Adipocyte (in vitro differentiated cells): ENCODE measurements at regions not wholly inside any gene's neighbourhood (a gene's known extent, or its start where the extent isn't known, plus 50 kb on each side); places are given as distances from the start of the nearest gene placed in this dataset.
"Not testable (repeated sequence)": the region's sequence is repeated elsewhere in the genome, so short reads cannot be mapped to it uniquely, and the experiment has no call there.

Source experiments
- DNase-seq: peaks from one replicate; pipeline ENCODE4 v3.0.0-alpha.2; 2015; ENCODE audit warnings: low read depth
- H3K27me3 ChIP-seq: replicated peaks from 2 replicates; pipeline ENCODE4 v1.7.0; 2013; ENCODE audit warnings: mild to moderate bottlenecking, low read length, moderate library complexity; ENCODE audit not compliant: control insufficient read depth, insufficient read depth
- H3K36me3 ChIP-seq: 2 replicates; pipeline ENCODE4 v1.7.0; 2013; ENCODE audit warnings: low read length, mild to moderate bottlenecking, moderate library complexity; ENCODE audit not compliant: control insufficient read depth, insufficient read depth, severe bottlenecking
- H3K4me1 ChIP-seq: 2 replicates; pipeline ENCODE4 v1.7.0; 2013; ENCODE audit warnings: mild to moderate bottlenecking, low read length, moderate library complexity; ENCODE audit not compliant: control insufficient read depth, insufficient read depth
- H3K4me3 ChIP-seq: 2 replicates; pipeline ENCODE4 v1.7.0; 2013; ENCODE audit warnings: mild to moderate bottlenecking, low read length, moderate library complexity
- H3K9ac ChIP-seq: 2 replicates; pipeline ENCODE4 v1.7.0; 2013; ENCODE audit warnings: mild to moderate bottlenecking, low read length, moderate library complexity
- H3K9me3 ChIP-seq: 2 replicates; pipeline ENCODE4 v1.7.0; 2013; ENCODE audit warnings: mild to moderate bottlenecking, low read length, moderate library complexity; ENCODE audit not compliant: control insufficient read depth

GRCh38 chr17:70324031-70324430 lies 154.7 kb downstream of the KCNJ2 start:
- H3K36me3 ChIP-seq, result no peaks in the 10 kb centered on the region
- no peaks in the 10 kb centered on the region for H3K27me3 ChIP-seq
- no peak overlapping the region for H3K9ac ChIP-seq
- H3K4me3 ChIP-seq, result no peak overlapping the region
- no peak for DNase-seq
- no peaks in the 10 kb centered on the region for H3K9me3 ChIP-seq
- H3K4me1 ChIP-seq, result peaks cover 16% of the 10 kb centered on the region

GRCh38 chr17:70327279-70327678 lies 157.9 kb downstream of the KCNJ2 start:
- no peak for DNase-seq
- Histone ChIP-seq H3K27me3 (no peaks in the 10 kb centered on the region), H3K9me3 (no peaks in the 10 kb centered on the region), H3K4me3 (no peak overlapping the region), H3K9ac (no peak overlapping the region), H3K4me1 (no peaks in the 10 kb centered on the region), H3K36me3 (no peaks in the 10 kb centered on the region)

GRCh38 chr17:70327723-70328122 lies 158.4 kb downstream of the KCNJ2 start:
- no peaks in the 10 kb centered on the region for H3K4me1 ChIP-seq
- H3K36me3 ChIP-seq, result no peaks in the 10 kb centered on the region
- no peaks in the 10 kb centered on the region for H3K27me3 ChIP-seq
- no peaks in the 10 kb centered on the region for H3K9me3 ChIP-seq
- no peak overlapping the region for H3K4me3 ChIP-seq
- no peak for DNase-seq
- no peak overlapping the region for H3K9ac ChIP-seq

GRCh38 chr17:70329721-70330120 lies 160.4 kb downstream of the KCNJ2 start:
- no peak overlapping the region for H3K4me3 ChIP-seq
- H3K27me3 ChIP-seq, result no peaks in the 10 kb centered on the region
- no peak overlapping the region for H3K9ac ChIP-seq
- no peaks in the 10 kb centered on the region for H3K4me1 ChIP-seq
- no peaks in the 10 kb centered on the region for H3K9me3 ChIP-seq
- no peak for DNase-seq
- H3K36me3 ChIP-seq, result no peaks in the 10 kb centered on the region

GRCh38 chr17:70331066-70331465 lies 161.7 kb downstream of the KCNJ2 start:
- H3K36me3 ChIP-seq, H3K9me3 ChIP-seq, H3K27me3 ChIP-seq, H3K9ac ChIP-seq, DNase-seq, H3K4me3 ChIP-seq, H3K4me1 ChIP-seq: not testable (repeated sequence)

GRCh38 chr17:70332356-70333210 lies 163.3 kb downstream of the KCNJ2 start:
- Histone ChIP-seq H3K9me3 (no peaks in the 10 kb centered on the region), H3K4me3 (no peak overlapping the region), H3K27me3 (no peaks in the 10 kb centered on the region), H3K4me1 (no peaks in the 10 kb centered on the region), H3K36me3 (no peaks in the 10 kb centered on the region), H3K9ac (no peak overlapping the region)
- DNase-seq, result no peak

- Histone ChIP-seq H3K4me1 (no peaks in the 10 kb centered on the region), H3K9me3 (no peaks in the 10 kb centered on the region), H3K27me3 (no peaks in the 10 kb centered on the region), H3K9ac (no peak overlapping the region), H3K4me3 (no peak overlapping the region), H3K36me3 (no peaks in the 10 kb centered on the region)
- no peak for DNase-seq
Observed at GRCh38 chr17:70336411-70336810, 167.1 kb downstream of the KCNJ2 start.

- no peak for DNase-seq
- Histone ChIP-seq H3K9me3 (no peaks in the 10 kb centered on the region), H3K36me3 (no peaks in the 10 kb centered on the region), H3K27me3 (no peaks in the 10 kb centered on the region), H3K4me1 (peaks cover 1% of the 10 kb centered on the region), H3K9ac (no peak overlapping the region), H3K4me3 (no peak overlapping the region)
Observed at GRCh38 chr17:70338946-70339354, 169.6 kb downstream of the KCNJ2 start.

- Histone ChIP-seq H3K36me3 (no peaks in the 10 kb centered on the region), H3K27me3 (no peaks in the 10 kb centered on the region), H3K4me3 (no peak overlapping the region), H3K9me3 (no peaks in the 10 kb centered on the region), H3K9ac (no peak overlapping the region), H3K4me1 (peaks cover 3% of the 10 kb centered on the region)
- no peak for DNase-seq
Observed at GRCh38 chr17:70343114-70343513, 173.8 kb downstream of the KCNJ2 start.

GRCh38 chr17:70344386-70345060 lies 175.2 kb downstream of the KCNJ2 start:
- Histone ChIP-seq H3K9ac (peak overlapping the region; percentile 74), H3K27me3 (no peaks in the 10 kb centered on the region), H3K36me3 (no peaks in the 10 kb centered on the region), H3K4me1 (peaks cover 3% of the 10 kb centered on the region), H3K9me3 (no peaks in the 10 kb centered on the region), H3K4me3 (peak overlapping the region; percentile 80)
- DNase-seq, result peak; percentile 19

GRCh38 chr17:70345061-70345460 lies 175.7 kb downstream of the KCNJ2 start:
- Histone ChIP-seq H3K9ac (no peak overlapping the region), H3K36me3 (no peaks in the 10 kb centered on the region), H3K4me1 (peaks cover 3% of the 10 kb centered on the region), H3K27me3 (no peaks in the 10 kb centered on the region), H3K4me3 (no peak overlapping the region), H3K9me3 (no peaks in the 10 kb centered on the region)
- no peak for DNase-seq
